ENCODE measurements at regions not wholly inside any gene's neighbourhood (a gene's known extent, or its start where the extent isn't known, plus 50 kb on each side); places are given as distances from the start of the nearest gene placed in this dataset.

GRCh38 chr15:95615436-95615835 is 715.1 kb upstream of the NR2F2 start:
- intact Hi-C loops (cut with DNase I) = no loop called here

GRCh38 chr15:95616306-95616705 is 714.2 kb upstream of the NR2F2 start:
- Histone ChIP-seq H3K4me3 (no peak overlapping the region), H3K27me3 (no peaks in the 10 kb centered on the region), H3K9me3 (no peaks in the 10 kb centered on the region), H3K4me1 (no peaks in the 10 kb centered on the region), H3K27ac (no peak overlapping the region), H3K36me3 (no peaks in the 10 kb centered on the region)
- DNase-seq (no peak), ATAC-seq (no peak)
- intact Hi-C loops (cut with DNase I) = no loop called here
- no peak for TF ChIP-seq CTCF (IDR thresholded peaks at IDR 0.05)

More at GRCh38 chr15:95615436-95615835, 715.1 kb upstream of the NR2F2 start:
- no peak for ATAC-seq
- H3K4me3 ChIP-seq = no peak overlapping the region
- H3K27me3 ChIP-seq = no peaks in the 10 kb centered on the region
- H3K9me3 ChIP-seq = no peaks in the 10 kb centered on the region
- no peak for DNase-seq
- TF ChIP-seq CTCF (IDR thresholded peaks at IDR 0.05) = no peak
- no peaks in the 10 kb centered on the region for H3K36me3 ChIP-seq
- H3K27ac ChIP-seq = no peak overlapping the region
- H3K4me1 ChIP-seq = no peaks in the 10 kb centered on the region

- H3K36me3 ChIP-seq = no peaks in the 10 kb centered on the region
- H3K27ac ChIP-seq = no peak overlapping the region
- no peaks in the 10 kb centered on the region for H3K9me3 ChIP-seq
- DNase-seq = no peak
- no peaks in the 10 kb centered on the region for H3K27me3 ChIP-seq
- no peak for TF ChIP-seq CTCF (IDR thresholded peaks at IDR 0.05)
- intact Hi-C loops (cut with DNase I) = no loop called here
- H3K4me3 ChIP-seq = no peak overlapping the region
- ATAC-seq = peak; percentile 50
- H3K4me1 ChIP-seq = no peaks in the 10 kb centered on the region
Observed at GRCh38 chr15:95620934-95621579, 709.4 kb upstream of the NR2F2 start.

GRCh38 chr15:95622843-95623242 is 707.7 kb upstream of the NR2F2 start:
- no peaks in the 10 kb centered on the region for H3K4me1 ChIP-seq
- no peaks in the 10 kb centered on the region for H3K27me3 ChIP-seq
- no peak overlapping the region for H3K4me3 ChIP-seq
- DNase-seq (no peak), ATAC-seq (no peak)
- H3K9me3 ChIP-seq = no peaks in the 10 kb centered on the region
- H3K27ac ChIP-seq = no peak overlapping the region
- H3K36me3 ChIP-seq = no peaks in the 10 kb centered on the region
- intact Hi-C loops (cut with DNase I) = no loop called here
- TF ChIP-seq CTCF (IDR thresholded peaks at IDR 0.05) = no peak

GRCh38 chr15:95624100-95624499 is 706.4 kb upstream of the NR2F2 start:
- H3K27ac ChIP-seq = no peak overlapping the region
- no peaks in the 10 kb centered on the region for H3K36me3 ChIP-seq
- no peaks in the 10 kb centered on the region for H3K9me3 ChIP-seq
- ATAC-seq (no peak), DNase-seq (no peak)
- TF ChIP-seq CTCF (IDR thresholded peaks at IDR 0.05) = no peak
- no peaks in the 10 kb centered on the region for H3K4me1 ChIP-seq
- intact Hi-C loops (cut with DNase I) = no loop called here
- H3K4me3 ChIP-seq = no peak overlapping the region
- H3K27me3 ChIP-seq = no peaks in the 10 kb centered on the region
